ENCODE measurements at regions not wholly inside any gene's neighbourhood (a gene's known extent, or its start where the extent isn't known, plus 50 kb on each side); places are given as distances from the start of the nearest gene placed in this dataset.

DNA sequence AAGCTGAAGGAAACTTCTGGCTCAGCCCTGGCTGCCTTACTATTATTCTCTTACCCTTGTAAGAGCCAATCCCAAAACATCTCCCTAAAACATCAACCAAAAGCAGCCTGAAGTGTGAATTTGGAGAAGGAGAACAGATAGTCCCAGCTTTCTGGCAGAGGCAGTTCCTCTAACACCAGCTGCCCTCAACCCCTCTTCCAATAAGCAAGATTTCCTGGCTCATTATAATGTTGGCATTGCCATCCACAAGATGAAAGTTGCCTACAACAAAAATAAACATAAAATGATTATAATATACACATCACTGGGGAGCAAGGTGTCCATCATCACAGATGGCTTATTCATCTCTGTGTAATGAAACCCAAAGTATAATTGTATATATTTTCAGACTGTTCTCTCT is 352.5 kb upstream of the CCDC196 start:
- H3K4me3 Mint-ChIP-seq = no peak overlapping the region
- no peaks in the 10 kb centered on the region for H3K36me3 Mint-ChIP-seq (ENCODE audit: low read depth)
- no peak overlapping the region for H3K27ac Mint-ChIP-seq
- H3K4me1 Mint-ChIP-seq = no peaks in the 10 kb centered on the region
- H3K79me2 ChIP-seq (replicated peaks; ENCODE audit: insufficient read depth) = no peaks in the 10 kb centered on the region
- H3K4me3 ChIP-seq = no peak overlapping the region
- H3K9me2 ChIP-seq (ENCODE audit: insufficient read depth) = no peaks in the 10 kb centered on the region; the same call in 1 of the 2 replicates
- TF ChIP-seq EZH2 (IDR thresholded peaks at IDR 0.05; ENCODE audit: low read depth, unreplicated experiment) = no peak
- no peak for TF ChIP-seq CREB1 (CRISPR knock-in tag; IDR thresholded peaks at IDR 0.05; ENCODE audit: low read depth)
- no peak for TF ChIP-seq STAT1 (IDR thresholded peaks at IDR 0.05; ENCODE audit: unreplicated experiment)
- no peak for TF ChIP-seq CTCF (conservative IDR thresholded peaks at IDR 0.05; ENCODE audit: low read depth in 2 of 2)
- no peak for TF ChIP-seq JUNB (IDR thresholded peaks at IDR 0.05; ENCODE audit: unreplicated experiment)
- no peak for TF ChIP-seq ZNF462 (CRISPR knock-in tag; IDR thresholded peaks at IDR 0.05)
- no peak for TF ChIP-seq ZNF114 (CRISPR knock-in tag; IDR thresholded peaks at IDR 0.05)
- no peak for TF ChIP-seq EZH2phosphoT487 (IDR thresholded peaks at IDR 0.05; ENCODE audit: unreplicated experiment)
- no peak for TF ChIP-seq ETS1 (IDR thresholded peaks at IDR 0.05)
- no peak for TF ChIP-seq ZNF331 (CRISPR knock-in tag; IDR thresholded peaks at IDR 0.05; ENCODE audit: low read depth)
- no peak for TF ChIP-seq POLR2AphosphoS5 (IDR thresholded peaks at IDR 0.05; ENCODE audit: low read depth)
- H3K4me2 ChIP-seq = no peak overlapping the region
- DNase-seq (ENCODE audit: low spot score) (no peak), ATAC-seq (no peak)
- H4K20me1 ChIP-seq (replicated peaks; ENCODE audit: insufficient read depth) = no peaks in the 10 kb centered on the region
- H3K9me3 Mint-ChIP-seq = no peaks in the 10 kb centered on the region
- no peaks in the 10 kb centered on the region for H3F3A ChIP-seq (replicated peaks; ENCODE audit: low read depth)
- no peaks in the 10 kb centered on the region for H3K4me1 ChIP-seq (ENCODE audit: insufficient read depth)
- H3K36me3 ChIP-seq (ENCODE audit: insufficient read depth) = no peaks in the 10 kb centered on the region
- H2AFZ ChIP-seq = no peak overlapping the region
- no peaks in the 10 kb centered on the region for H3K27me3 ChIP-seq (ENCODE audit: insufficient read depth)
- no peak overlapping the region for H3K27ac ChIP-seq (ENCODE audit: low read depth)
- H3K27me3 Mint-ChIP-seq (ENCODE audit: insufficient read depth, low read depth, poor library complexity) = peaks cover 4% of the 10 kb centered on the region
